H1 (cell line): ENCODE measurements at regions not wholly inside any gene's neighbourhood (a gene's known extent, or its start where the extent isn't known, plus 50 kb on each side); places are given as distances from the start of the nearest gene placed in this dataset.

ENCODE experiments used
- CHD7 ChIP-seq: fragments of 300-600 bp; sonication (generic); IDR thresholded peaks from 2 replicates; pipeline ENCODE4 v1.7.1; 2012; ENCODE audit warnings: low read length, moderate library complexity, mild to moderate bottlenecking, inconsistent platforms; ENCODE audit not compliant: insufficient replicate concordance

DNA sequence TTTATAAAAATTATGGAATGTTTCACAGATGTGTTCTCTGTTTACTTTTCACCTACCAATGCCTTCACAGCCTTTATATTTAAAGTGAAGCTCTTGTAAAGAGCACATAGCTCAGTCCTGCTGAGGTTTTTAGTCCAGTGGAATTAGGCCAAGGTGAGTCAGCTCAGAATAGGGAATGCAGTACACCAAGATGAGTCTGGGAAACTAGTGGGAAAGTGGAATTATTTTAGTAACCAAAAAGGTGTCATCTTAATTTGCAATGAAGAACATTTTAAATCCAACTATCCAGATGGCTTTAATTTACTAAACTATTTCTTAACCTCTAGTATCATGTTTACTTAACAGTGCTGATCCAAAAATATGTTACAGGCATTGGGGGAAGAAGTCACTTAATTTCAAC, 236.3 kb upstream of the CTBP2 start (continued):
- no peak for TF ChIP-seq CHD7
- TF ChIP-seq, all 59 proteins: peak for 0
